Heart right ventricle (tissue), 16 donors: ENCODE measurements at regions not wholly inside any gene's neighbourhood (a gene's known extent, or its start where the extent isn't known, plus 50 kb on each side); places are given as distances from the start of the nearest gene placed in this dataset.
A peak's percentile ranks its signal among the peaks of the same experiment; 100 is the strongest.

Experiments used
- ATAC-seq, 8 donors: fragments of 200-7000 bp; cut with Tn5 transposase; one replicate each; pipeline ENCODE4 v1.9.1; 2020; ENCODE audit warnings: mild to moderate bottlenecking in 8 of 8, moderate library complexity in 8 of 8, moderate number of reproducible peaks in 1 of 8
- DNase-seq, 2 donors: peaks; one replicate each; pipeline ENCODE4 v3.0.0-alpha.2; 2020
- H3K27ac ChIP-seq, 10 donors: fragments of 200-600 bp; sonication (generic) in 2 of 10; one replicate each; pipeline versions ENCODE4 v1.5.0 to v1.8.0; 2020 to 2022; ENCODE audit warnings: mild to moderate bottlenecking in 3 of 10
- H3K27me3 ChIP-seq, 7 donors: fragments of 200-600 bp; one replicate each; pipeline ENCODE4 v1.8.0; 2021 to 2022; ENCODE audit warnings: mild to moderate bottlenecking in 2 of 7
- H3K36me3 ChIP-seq, 9 donors: fragments of 200-600 bp; sonication (generic) in 1 of 9; one replicate each; pipeline versions ENCODE4 v1.5.0 to v1.8.0; 2020 to 2022; ENCODE audit warnings: mild to moderate bottlenecking in 2 of 9
- H3K4me1 ChIP-seq, 9 donors: fragments of 200-600 bp; sonication (generic) in 1 of 9; one replicate each; pipeline versions ENCODE4 v1.5.0 to v1.8.0; 2020 to 2022; ENCODE audit warnings: mild to moderate bottlenecking in 4 of 9
- H3K4me3 ChIP-seq, 10 donors: fragments of 200-600 bp; sonication (generic) in 2 of 10; one replicate each; pipeline versions ENCODE4 v1.5.0 to v1.8.0; 2020 to 2022; ENCODE audit warnings: mild to moderate bottlenecking in 7 of 10, moderate library complexity in 2 of 10
- H3K9me3 ChIP-seq, 11 donors: fragments of 200-600 bp in 10 of 11; sonication (generic) in 2 of 11; one replicate each; pipeline versions ENCODE4 v1.5.0 to v1.8.0; 2013 to 2022; ENCODE audit warnings: mild to moderate bottlenecking in 2 of 11, control low read depth in 1 of 11, moderate library complexity in 1 of 11
- CTCF ChIP-seq, 9 donors: fragments of 200-600 bp; sonication (generic) in 2 of 9; IDR thresholded peaks; one replicate each; pipeline versions ENCODE4 v1.5.0 to v1.8.0; 2021 to 2022; ENCODE audit warnings: antibody characterized with exemption in 9 of 9, mild to moderate bottlenecking in 5 of 9, moderate library complexity in 1 of 9
- WGBS, 2 donors: extraction: QIAGEN DNeasy Blood & Tissue Kit; methylation state at CpG; one replicate each; pipeline ENCODE4 v1.1.7; 2013; ENCODE audit warnings: inconsistent platforms in 1 of 2; 5-methylcytosine and 5-hydroxymethylcytosine counted together
- intact Hi-C, 10 donors: fragments of 100-400 bp; cut with DNase I; formaldehyde crosslinking; loops; one replicate each; pipeline versions ENCODE4 v1.11.1 to v1.14.2; 2022
- donor health status: Arrhythmogenic right ventricular cardiomyopathy.
- donor health status: ischemic (EF 13 %, LVEDD 7.1; RV severe dilation, severe dysfunction).
- donor health status: healthy with polysubstance abuse.
- donor health status: DM: no; HTN: yes; CAD: no.
- donor health status: DM: no; HTN: no; CAD: no.
- donor health status: ischemic (EF 25% LVEDD 6.9; RV normal size, moderate dysfunction).
- donor health status: ischemic (EF 25% LVEDD 5.7; RV mildly dilated, moderate dysfunction).
- donor health status: healthy.
- donor health status: DM: yes; HTN: yes; CAD: no.
- donor health status: Ischemic cardiomyopathy.
- donor health status: ischemic (EF 35%, LVEDD 5.7; RV mildly dilated, moderate dysfunction).
- donor health status: nonischemic (EF 11% LVEDD 7.7; RV severe dilation, severe dysfunction).
- donor health status: DM: yes; HTN: yes; CAD: no.
- donor health status: PGD.
- donor health status: ischemic (EF 29% LVEDD 5.4; RV normal size, mild dysfunction).
- donor health status: nonischemic (EF 23%, LVEDD 6.1; RV moderate dilation, normal function).

- WGBS, 2 donors = 63 to 70% methylated on average over 5 of the region's 5 CpGs
- DNase-seq = no peak
- Histone ChIP-seq H3K9me3 (no peaks in the 10 kb centered on the region), H3K4me3 (no peak overlapping the region), H3K27ac (peak overlapping the region in 3 of 10 donors; percentile 1 to 85 (median 79)), H3K27me3 (no peaks in the 10 kb centered on the region), H3K36me3 (no peaks in the 10 kb centered on the region), H3K4me1 (peaks cover 5 to 58% (median 23%) of the 10 kb centered on the region in 9 donors)
- intact Hi-C loops = loop anchor here in 1 of 10 donors (10.0 kb wide), 1 partner anchor 231 kb away; no protein-coding TSS in a partner anchor
- ATAC-seq = no peak
- TF ChIP-seq CTCF (IDR thresholded peaks at IDR 0.05) = no peak
These were observed 115.2 kb upstream of the WWC1 start for GRCh38 chr5:168176251-168176650.

GRCh38 chr5:168176941-168177340 lies 114.5 kb upstream of the WWC1 start:
- ATAC-seq (no peak), DNase-seq (no peak)
- H3K27me3 ChIP-seq = no peaks in the 10 kb centered on the region
- peaks cover 5 to 51% (median 20%) of the 10 kb centered on the region in 9 donors for H3K4me1 ChIP-seq
- H3K27ac ChIP-seq = peak overlapping the region in 4 of 10 donors; percentile 79 to 85 (median 82)
- intact Hi-C loops = loop anchor here in 1 of 10 donors (10.0 kb wide), 1 partner anchor 232 kb away; no protein-coding TSS in a partner anchor
- H3K9me3 ChIP-seq = no peaks in the 10 kb centered on the region
- H3K36me3 ChIP-seq = no peaks in the 10 kb centered on the region
- 74 to 83% methylated on average over 3 of the region's 3 CpGs for whole genome bisulfite sequencing, 2 donors
- TF ChIP-seq CTCF (IDR thresholded peaks at IDR 0.05) = no peak
- H3K4me3 ChIP-seq = no peak overlapping the region

GRCh38 chr5:168177831-168178450 lies 113.5 kb upstream of the WWC1 start:
- no peaks in the 10 kb centered on the region for H3K9me3 ChIP-seq
- no peaks in the 10 kb centered on the region for H3K36me3 ChIP-seq
- no peak overlapping the region for H3K4me3 ChIP-seq
- 22 to 39% methylated on average over 14 of the region's 14 CpGs for WGBS, 2 donors
- intact Hi-C loops = loop anchor here in 1 of 10 donors (10.0 kb wide), 1 partner anchor 233 kb away; no protein-coding TSS in a partner anchor
- ATAC-seq = peak; percentile 50 to 94 (median 86)
- peak; percentile 50 to 53 for DNase-seq
- peak in 5 of 9 donors; percentile 15 to 48 (median 43) for TF ChIP-seq CTCF (IDR thresholded peaks at IDR 0.05)
- H3K27me3 ChIP-seq = no peaks in the 10 kb centered on the region
- peaks cover under 1 to 41% (median 18%) of the 10 kb centered on the region in 9 donors for H3K4me1 ChIP-seq
- H3K27ac ChIP-seq = peak overlapping the region in 9 of 10 donors; percentile 65 to 88 (median 79)

GRCh38 chr5:168179192-168179593 lies 112.3 kb upstream of the WWC1 start:
- no peaks in the 10 kb centered on the region for H3K36me3 ChIP-seq
- peak in 2 of 8 donors; percentile 24 to 29 for ATAC-seq

More at GRCh38 chr5:168179192-168179593, 112.3 kb upstream of the WWC1 start:
- no peak for TF ChIP-seq CTCF (IDR thresholded peaks at IDR 0.05)
- no peaks in the 10 kb centered on the region for H3K27me3 ChIP-seq
- peak overlapping the region in 7 of 10 donors; percentile 67 to 88 (median 80) for H3K27ac ChIP-seq
- no peak for DNase-seq
- 14 to 37% methylated on average over 1 of the region's 1 CpG for WGBS, 2 donors
- intact Hi-C loops = loop anchor here in 1 of 10 donors (10.0 kb wide), 1 partner anchor 234 kb away; no protein-coding TSS in a partner anchor
- no peak overlapping the region for H3K4me3 ChIP-seq
- peaks cover 0 to 33% (median 15%) of the 10 kb centered on the region in 9 donors for H3K4me1 ChIP-seq
- no peaks in the 10 kb centered on the region for H3K9me3 ChIP-seq
